HCT116 (cell line): ENCODE measurements at regions not wholly inside any gene's neighbourhood (a gene's known extent, or its start where the extent isn't known, plus 50 kb on each side); places are given as distances from the start of the nearest gene placed in this dataset.

Experiments used
- ATAC-seq: fragments of 200-7000 bp; cut with Tn5 transposase; 2 replicates; pipeline ENCODE4 v1.9.1; 2020; ENCODE audit warnings: mild to moderate bottlenecking, moderate library complexity
- BruUV-seq: library from RNA; stranded (reverse); fragments of 400-500 nt; replicated peaks from 2 replicates; lab custom pipeline; 2021; lab: Mats Ljungman, UMichigan
- CTCF ChIA-PET: fragments of 300-600 bp; sonication (Branson Sonifier 250); formaldehyde crosslinking; loops from one replicate; lab custom pipeline; 2021; ENCODE audit warnings: antibody characterized with exemption; lab: Charles Lee
- POLR2A ChIA-PET: fragments of 300-600, 350-600 bp; sonication (Branson Sonifier 250); formaldehyde crosslinking; loops from one replicate; lab custom pipeline; 2021; ENCODE audit warnings: antibody characterized with exemption; lab: Charles Lee
- RAD21 ChIA-PET, 2 experiments: fragments of 300-600 bp; sonication (Branson Sonifier 250); formaldehyde crosslinking; loops; one replicate each; lab custom pipeline; 2023; ENCODE audit warnings: low total read pairs in 2 of 2; ENCODE audit not compliant: uncharacterized antibody in 2 of 2, unreplicated experiment in 2 of 2, low non-redundant PET in 1 of 2; lab: Charles Lee
- DNase-seq: peaks from one replicate; pipeline ENCODE4 v3.0.0-alpha.2; 2010; ENCODE audit warnings: low read depth, low spot score
- H2AFZ ChIP-seq: fragments of 200-600 bp; shearing (Covaris generic), sonication (generic); 2 replicates; pipeline ENCODE4 v1.6.1; 2017; ENCODE audit warnings: low read depth, mixed run types, mixed read lengths, antibody characterized with exemption, low read length; ENCODE audit not compliant: poor library complexity, severe bottlenecking
- H3K27ac ChIP-seq: 2 replicates; pipeline ENCODE4 v1.5.1; 2012; ENCODE audit warnings: low read depth, low read length
- H3K27me3 ChIP-seq: fragments of 200-600 bp; sonication (generic); 2 replicates; pipeline ENCODE4 v1.6.1; 2016; ENCODE audit warnings: mixed run types, low read length, mixed read lengths; ENCODE audit not compliant: insufficient read depth
- H3K36me3 ChIP-seq, 2 experiments: fragments of 200-500 bp in 1 of 2; fragments of 200-600 bp in 1 of 2; sonication (Bioruptor generic) in 1 of 2; sonication (generic) in 1 of 2; 2 replicates each; pipeline versions ENCODE4 v1.5.1 to v1.6.1; 2014 to 2016; ENCODE audit warnings: low read length in 2 of 2, inconsistent platforms in 1 of 2, mixed read lengths in 1 of 2, mixed run types in 1 of 2; ENCODE audit not compliant: insufficient read depth in 2 of 2, control insufficient read depth in 1 of 2
- H3K4me1 ChIP-seq, 2 experiments: fragments of 200-600 bp in 1 of 2; sonication (generic) in 1 of 2; 2 replicates each; pipeline versions ENCODE4 v1.5.1 to v1.6.1; 2012 to 2017; ENCODE audit warnings: low read length in 2 of 2, inconsistent platforms in 1 of 2, mild to moderate bottlenecking in 1 of 2, mixed read lengths in 1 of 2, mixed run types in 1 of 2, moderate library complexity in 1 of 2; ENCODE audit not compliant: insufficient read depth in 2 of 2, control insufficient read depth in 1 of 2
- H3K4me2 ChIP-seq: fragments of 200-600 bp; sonication (generic); 2 replicates; pipeline ENCODE4 v1.6.1; 2017; ENCODE audit warnings: mixed run types, low read length, mixed read lengths
- H3K4me3 ChIP-seq, 2 experiments: fragments of 200-600 bp in 1 of 2; sonication (generic) in 1 of 2; replicated peaks in 1 of 2; 2 replicates each; pipeline ENCODE4 v1.5.1; 2011 to 2016; ENCODE audit warnings: low read length in 2 of 2, control low read depth in 1 of 2, low read depth in 1 of 2, mild to moderate bottlenecking in 1 of 2, mixed read lengths in 1 of 2, mixed run types in 1 of 2
- H3K79me2 ChIP-seq: fragments of 200-600 bp; sonication (generic); 2 replicates; pipeline ENCODE4 v1.6.1; 2017; ENCODE audit warnings: mild to moderate bottlenecking, mixed run types, low read length, moderate library complexity, mixed read lengths; ENCODE audit not compliant: insufficient read depth
- H3K9ac ChIP-seq: fragments of 200-600 bp; sonication (generic); 2 replicates; pipeline ENCODE4 v1.6.1; 2016; ENCODE audit warnings: low read length, mixed read lengths
- H3K9me2 ChIP-seq: fragments of 200-600 bp; sonication (generic), shearing (Covaris generic); 2 replicates; pipeline ENCODE4 v1.6.1; 2017; ENCODE audit warnings: mixed run types, mild to moderate bottlenecking, moderate library complexity; ENCODE audit not compliant: insufficient read depth
- H3K9me3 ChIP-seq, 2 experiments: fragments of 200-500 bp in 1 of 2; fragments of 200-600 bp in 1 of 2; sonication (Bioruptor generic) in 1 of 2; sonication (generic) in 1 of 2; 2 replicates each; pipeline ENCODE4 v1.6.1; 2014 to 2017; ENCODE audit warnings: low read length in 2 of 2, mixed read lengths in 2 of 2, inconsistent platforms in 1 of 2, low read depth in 1 of 2, mild to moderate bottlenecking in 1 of 2, mixed run types in 1 of 2, moderate library complexity in 1 of 2; ENCODE audit not compliant: control insufficient read depth in 1 of 2, insufficient read depth in 1 of 2
- H4K20me1 ChIP-seq: fragments of 200-600 bp; sonication (generic), shearing (Covaris generic); 2 replicates; pipeline ENCODE4 v1.6.1; 2017; ENCODE audit warnings: mixed run types, mild to moderate bottlenecking, moderate library complexity; ENCODE audit not compliant: insufficient read depth
- CEBPB ChIP-seq: IDR thresholded peaks from 2 replicates; pipeline ENCODE4 v1.6.1; 2012; ENCODE audit warnings: low read depth
- ELF1 ChIP-seq: IDR thresholded peaks from 2 replicates; pipeline ENCODE4 v1.6.1; 2012; ENCODE audit warnings: low read depth, borderline replicate concordance
- EZH2 ChIP-seq: fragments of 200-600 bp; sonication (generic); IDR thresholded peaks from 2 replicates; pipeline ENCODE4 v1.6.1; 2017; ENCODE audit warnings: antibody characterized with exemption, mixed run types
- EZH2phosphoT487 ChIP-seq: fragments of 200-600 bp; IDR thresholded peaks from 2 replicates; pipeline ENCODE4 v1.6.1; 2018; ENCODE audit warnings: antibody characterized with exemption, borderline replicate concordance
- FOSL1 ChIP-seq: IDR thresholded peaks from 2 replicates; pipeline ENCODE4 v1.6.1; 2012; ENCODE audit warnings: low read depth
- JUND ChIP-seq: IDR thresholded peaks from 2 replicates; pipeline ENCODE4 v1.6.1; 2012
- POLR2A ChIP-seq: IDR thresholded peaks from 2 replicates; pipeline ENCODE4 v1.7.0; 2011; ENCODE audit warnings: borderline replicate concordance; ENCODE audit not compliant: insufficient read depth, insufficient read length; ENCODE audit errors: extremely low read depth
- POLR2AphosphoS5 ChIP-seq: IDR thresholded peaks from 2 replicates; pipeline ENCODE4 v1.6.1; 2011; ENCODE audit warnings: mild to moderate bottlenecking, low read depth, low read length, moderate library complexity
- SIN3A ChIP-seq: IDR thresholded peaks from 2 replicates; pipeline ENCODE4 v1.6.1; 2012; ENCODE audit warnings: low read depth
- SP1 ChIP-seq: IDR thresholded peaks from 2 replicates; pipeline ENCODE4 v1.6.1; 2012; ENCODE audit warnings: low read depth
- SRF ChIP-seq: IDR thresholded peaks from 2 replicates; pipeline ENCODE4 v1.6.1; 2012; ENCODE audit warnings: low read depth
- TCF7L2 ChIP-seq: IDR thresholded peaks from 2 replicates; pipeline ENCODE4 v1.7.0; 2011; ENCODE audit warnings: borderline replicate concordance, inconsistent platforms; ENCODE audit not compliant: insufficient read depth, insufficient read length; ENCODE audit errors: extremely low read depth
- ZFX ChIP-seq: fragments of 450-650 bp; IDR thresholded peaks from 2 replicates; pipeline ENCODE4 v1.6.1; 2017
- ZNF274 ChIP-seq: fragments of 200-500 bp; sonication (Bioruptor generic); IDR thresholded peaks from 2 replicates; pipeline ENCODE4 v1.6.1; 2014; ENCODE audit warnings: mild to moderate bottlenecking, low read depth, low read length, inconsistent platforms
- intact Hi-C: fragments of 100-400 bp; cut with micrococcal nuclease; formaldehyde crosslinking; loops from 2 replicates; pipeline ENCODE4 v1.10.0; 2022
- TF ChIP-seq, protein P1 (sequence below): IDR thresholded peaks from 2 replicates; pipeline ENCODE4 v1.6.1; 2012
- TF ChIP-seq, protein P2 (sequence below): IDR thresholded peaks from 2 replicates; pipeline ENCODE4 v1.6.1; 2012; ENCODE audit warnings: low read depth
- TF ChIP-seq, protein P3 (sequence below), 3 experiments: fragments of 200-600 bp in 1 of 3; sonication (generic) in 1 of 3; IDR thresholded peaks in 2 of 3; conservative IDR thresholded peaks in 1 of 3; 2 replicates each; pipeline ENCODE4 v1.5.1; 2012 to 2017; ENCODE audit warnings: low read depth in 2 of 3, low read length in 2 of 3, antibody characterized with exemption in 1 of 3, borderline replicate concordance in 1 of 3, control low read depth in 1 of 3, mild to moderate bottlenecking in 1 of 3, mixed read lengths in 1 of 3, mixed run types in 1 of 3, moderate library complexity in 1 of 3; ENCODE audit not compliant: insufficient read depth in 1 of 3

DNA sequence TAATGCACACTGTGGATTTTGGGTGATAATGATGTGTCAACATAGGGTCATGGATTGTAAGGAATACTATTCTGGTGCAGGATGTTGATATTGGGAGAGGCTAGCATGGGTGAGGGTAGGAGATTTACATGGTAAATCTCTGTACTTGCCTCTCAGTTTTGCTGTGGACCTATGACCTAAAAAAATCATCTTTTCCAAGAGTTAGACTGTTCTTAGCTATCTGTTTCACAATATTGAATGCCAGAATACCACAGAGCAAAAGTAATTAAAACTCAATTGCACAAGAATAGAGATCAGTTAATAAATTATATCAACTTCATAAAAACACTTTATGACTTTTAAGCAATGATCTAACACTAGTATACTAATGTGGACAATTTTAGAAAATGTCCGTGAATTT, 651.6 kb downstream of the HTR1A start:
- H2AFZ ChIP-seq = no peak overlapping the region
- intact Hi-C loops = no loop called here
- no peaks in the 10 kb centered on the region for H3K27me3 ChIP-seq
- no peaks in the 10 kb centered on the region for H3K79me2 ChIP-seq
- no peak for ATAC-seq
- H3K9me2 ChIP-seq = no peaks in the 10 kb centered on the region
- H4K20me1 ChIP-seq = no peaks in the 10 kb centered on the region
- TF ChIP-seq ZNF274 (no peak), POLR2A (no peak), ZFX (no peak), SRF (no peak), EZH2 (no peak), POLR2AphosphoS5 (no peak)
- TF ChIP-seq, protein P1, sequence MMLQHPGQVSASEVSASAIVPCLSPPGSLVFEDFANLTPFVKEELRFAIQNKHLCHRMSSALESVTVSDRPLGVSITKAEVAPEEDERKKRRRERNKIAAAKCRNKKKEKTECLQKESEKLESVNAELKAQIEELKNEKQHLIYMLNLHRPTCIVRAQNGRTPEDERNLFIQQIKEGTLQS = no peak
- RAD21 ChIA-PET = no interaction called here
- POLR2A ChIA-PET = no interaction called here
- H3K4me1 ChIP-seq = no peaks in the 10 kb centered on the region
- no peaks in the 10 kb centered on the region for H3K36me3 ChIP-seq
- DNase-seq = no peak
- CTCF ChIA-PET = no interaction called here
- no peak overlapping the region for H3K27ac ChIP-seq
- no peak overlapping the region for H3K4me2 ChIP-seq
- H3K4me3 ChIP-seq = no peak overlapping the region
- no peak overlapping the region for H3K9ac ChIP-seq
- H3K9me3 ChIP-seq = peaks cover 0 to 10% of the 10 kb centered on the region in 2 experiments; a peak in 2 of 4 replicates
- no TSS peak for BruUV-seq

DNA sequence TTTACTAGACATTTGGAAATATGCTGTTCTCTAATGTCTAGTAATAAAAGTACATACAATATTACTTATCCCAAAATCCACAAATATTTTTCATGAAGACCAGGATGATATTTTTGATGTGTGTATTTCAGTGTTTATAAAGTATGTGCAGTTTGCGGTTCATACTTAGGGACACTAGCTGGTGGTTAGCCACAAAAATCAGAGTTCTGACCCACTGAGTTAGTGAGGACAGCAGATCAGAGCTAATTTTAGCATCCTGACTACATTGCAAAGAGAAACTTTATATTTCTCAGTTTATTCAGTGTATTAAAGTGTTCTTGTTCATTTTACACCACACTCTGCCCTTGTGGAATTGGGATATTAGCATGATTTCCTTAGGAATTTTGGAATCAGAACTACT, 655.3 kb downstream of the HTR1A start:
- Histone ChIP-seq H3K9me3 (peaks cover 0 to 13% of the 10 kb centered on the region in 2 experiments; a peak in 2 of 4 replicates), H4K20me1 (no peaks in the 10 kb centered on the region), H3K27me3 (no peaks in the 10 kb centered on the region), H3K4me3 (no peak overlapping the region), H3K9me2 (no peaks in the 10 kb centered on the region), H3K4me1 (no peaks in the 10 kb centered on the region), H3K79me2 (no peaks in the 10 kb centered on the region), H3K4me2 (no peak overlapping the region), H3K27ac (no peak overlapping the region), H3K36me3 (no peaks in the 10 kb centered on the region), H3K9ac (no peak overlapping the region), H2AFZ (no peak overlapping the region)
- CTCF ChIA-PET = no interaction called here
- RAD21 ChIA-PET = no interaction called here
- no peak for ATAC-seq
- intact Hi-C loops = no loop called here
- no TSS peak for BruUV-seq
- DNase-seq = no peak
- POLR2A ChIA-PET = no interaction called here
- TF ChIP-seq ELF1 (no peak), CEBPB (no peak), SP1 (no peak), ZFX (no peak), ZNF274 (no peak), EZH2phosphoT487 (no peak), TCF7L2 (no peak), JUND (no peak), EZH2 (no peak), FOSL1 (no peak), SIN3A (no peak)
- TF ChIP-seq, protein P2, sequence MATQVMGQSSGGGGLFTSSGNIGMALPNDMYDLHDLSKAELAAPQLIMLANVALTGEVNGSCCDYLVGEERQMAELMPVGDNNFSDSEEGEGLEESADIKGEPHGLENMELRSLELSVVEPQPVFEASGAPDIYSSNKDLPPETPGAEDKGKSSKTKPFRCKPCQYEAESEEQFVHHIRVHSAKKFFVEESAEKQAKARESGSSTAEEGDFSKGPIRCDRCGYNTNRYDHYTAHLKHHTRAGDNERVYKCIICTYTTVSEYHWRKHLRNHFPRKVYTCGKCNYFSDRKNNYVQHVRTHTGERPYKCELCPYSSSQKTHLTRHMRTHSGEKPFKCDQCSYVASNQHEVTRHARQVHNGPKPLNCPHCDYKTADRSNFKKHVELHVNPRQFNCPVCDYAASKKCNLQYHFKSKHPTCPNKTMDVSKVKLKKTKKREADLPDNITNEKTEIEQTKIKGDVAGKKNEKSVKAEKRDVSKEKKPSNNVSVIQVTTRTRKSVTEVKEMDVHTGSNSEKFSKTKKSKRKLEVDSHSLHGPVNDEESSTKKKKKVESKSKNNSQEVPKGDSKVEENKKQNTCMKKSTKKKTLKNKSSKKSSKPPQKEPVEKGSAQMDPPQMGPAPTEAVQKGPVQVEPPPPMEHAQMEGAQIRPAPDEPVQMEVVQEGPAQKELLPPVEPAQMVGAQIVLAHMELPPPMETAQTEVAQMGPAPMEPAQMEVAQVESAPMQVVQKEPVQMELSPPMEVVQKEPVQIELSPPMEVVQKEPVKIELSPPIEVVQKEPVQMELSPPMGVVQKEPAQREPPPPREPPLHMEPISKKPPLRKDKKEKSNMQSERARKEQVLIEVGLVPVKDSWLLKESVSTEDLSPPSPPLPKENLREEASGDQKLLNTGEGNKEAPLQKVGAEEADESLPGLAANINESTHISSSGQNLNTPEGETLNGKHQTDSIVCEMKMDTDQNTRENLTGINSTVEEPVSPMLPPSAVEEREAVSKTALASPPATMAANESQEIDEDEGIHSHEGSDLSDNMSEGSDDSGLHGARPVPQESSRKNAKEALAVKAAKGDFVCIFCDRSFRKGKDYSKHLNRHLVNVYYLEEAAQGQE = no peak
- TF ChIP-seq, protein P1 = no peak
- TF ChIP-seq, protein P3, sequence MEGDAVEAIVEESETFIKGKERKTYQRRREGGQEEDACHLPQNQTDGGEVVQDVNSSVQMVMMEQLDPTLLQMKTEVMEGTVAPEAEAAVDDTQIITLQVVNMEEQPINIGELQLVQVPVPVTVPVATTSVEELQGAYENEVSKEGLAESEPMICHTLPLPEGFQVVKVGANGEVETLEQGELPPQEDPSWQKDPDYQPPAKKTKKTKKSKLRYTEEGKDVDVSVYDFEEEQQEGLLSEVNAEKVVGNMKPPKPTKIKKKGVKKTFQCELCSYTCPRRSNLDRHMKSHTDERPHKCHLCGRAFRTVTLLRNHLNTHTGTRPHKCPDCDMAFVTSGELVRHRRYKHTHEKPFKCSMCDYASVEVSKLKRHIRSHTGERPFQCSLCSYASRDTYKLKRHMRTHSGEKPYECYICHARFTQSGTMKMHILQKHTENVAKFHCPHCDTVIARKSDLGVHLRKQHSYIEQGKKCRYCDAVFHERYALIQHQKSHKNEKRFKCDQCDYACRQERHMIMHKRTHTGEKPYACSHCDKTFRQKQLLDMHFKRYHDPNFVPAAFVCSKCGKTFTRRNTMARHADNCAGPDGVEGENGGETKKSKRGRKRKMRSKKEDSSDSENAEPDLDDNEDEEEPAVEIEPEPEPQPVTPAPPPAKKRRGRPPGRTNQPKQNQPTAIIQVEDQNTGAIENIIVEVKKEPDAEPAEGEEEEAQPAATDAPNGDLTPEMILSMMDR (IDR thresholded peaks at IDR 0.05 in 2 of 3, conservative IDR thresholded peaks at IDR 0.05 in 1 of 3; ENCODE audit: borderline replicate concordance in 1 of 3, insufficient read depth in 1 of 3, low read depth in 2 of 3, low read length in 2 of 3) = no peak
